A673 (cell line): ENCODE measurements at regions not wholly inside any gene's neighbourhood (a gene's known extent, or its start where the extent isn't known, plus 50 kb on each side); places are given as distances from the start of the nearest gene placed in this dataset.

Source experiments
- BruUV-seq: library from RNA; stranded (reverse); fragments of 400-500 nt; replicated peaks from 2 replicates; lab custom pipeline; 2021; lab: Mats Ljungman, UMichigan
- CTCF ChIA-PET: fragments of 300-600 bp; sonication (Branson Sonifier 250); formaldehyde crosslinking; loops from one replicate; lab custom pipeline; 2022; ENCODE audit warnings: antibody characterized with exemption; lab: Charles Lee
- POLR2A ChIA-PET: fragments of 300-600 bp; sonication (Branson Sonifier 250); formaldehyde crosslinking; loops from one replicate; lab custom pipeline; 2022; ENCODE audit warnings: antibody characterized with exemption; ENCODE audit not compliant: low non-redundant PET; lab: Charles Lee
- DNase-seq: peaks from one replicate; pipeline ENCODE4 v3.0.0-alpha.2; 2015; ENCODE audit warnings: low spot score
- H3K27ac ChIP-seq: fragments of 200-600 bp; sonication (generic); 2 replicates; pipeline ENCODE4 v1.5.1; 2016; ENCODE audit warnings: mixed run types, low read depth, mild to moderate bottlenecking, mixed read lengths, antibody characterized with exemption, low read length; ENCODE audit not compliant: poor library complexity, severe bottlenecking
- H3K27me3 ChIP-seq: fragments of 200-600 bp; sonication (generic); replicated peaks from 2 replicates; pipeline ENCODE4 v1.6.1; 2017; ENCODE audit warnings: mixed run types, low read depth, mild to moderate bottlenecking, mixed read lengths, antibody characterized with exemption, low read length; ENCODE audit not compliant: insufficient read depth, poor library complexity
- H3K36me3 ChIP-seq: fragments of 200-600 bp; sonication (generic); 2 replicates; pipeline ENCODE4 v1.6.1; 2016; ENCODE audit warnings: mixed run types, mild to moderate bottlenecking, mixed read lengths, antibody characterized with exemption, low read length; ENCODE audit not compliant: insufficient read depth, poor library complexity, severe bottlenecking
- H3K4me1 ChIP-seq: fragments of 200-600 bp; sonication (generic); 2 replicates; pipeline ENCODE4 v1.6.1; 2017; ENCODE audit warnings: mixed run types, mild to moderate bottlenecking, mixed read lengths, antibody characterized with exemption, low read length; ENCODE audit not compliant: insufficient read depth, poor library complexity, severe bottlenecking
- H3K4me3 ChIP-seq: fragments of 200-600 bp; sonication (generic); 2 replicates; pipeline ENCODE4 v1.5.1; 2016; ENCODE audit warnings: low read depth, mixed run types, mild to moderate bottlenecking, mixed read lengths, low read length; ENCODE audit not compliant: poor library complexity, severe bottlenecking
- H3K9me3 ChIP-seq: fragments of 200-600 bp; sonication (generic); 2 replicates; pipeline ENCODE4 v1.6.1; 2016; ENCODE audit warnings: mixed run types, low read depth, mild to moderate bottlenecking, mixed read lengths, antibody characterized with exemption, low read length; ENCODE audit not compliant: poor library complexity, severe bottlenecking
- EZH2 ChIP-seq: fragments of 200-600 bp; sonication (generic); IDR thresholded peaks from 2 replicates; pipeline ENCODE4 v1.6.1; 2017; ENCODE audit warnings: borderline replicate concordance, low read depth, mild to moderate bottlenecking, mixed read lengths, antibody characterized with exemption, low read length; ENCODE audit not compliant: poor library complexity, severe bottlenecking
- intact Hi-C: fragments of 100-400 bp; cut with micrococcal nuclease; formaldehyde crosslinking; loops from one replicate; pipeline ENCODE4 v1.10.0; 2022; ENCODE audit not compliant: unreplicated experiment
- TF ChIP-seq, protein P1 (sequence below): fragments of 300-800, 200-600 bp; sonication (generic); conservative IDR thresholded peaks from 2 replicates; pipeline ENCODE4 v1.5.1; 2017; ENCODE audit warnings: low read depth, mild to moderate bottlenecking, antibody characterized with exemption, low read length, moderate library complexity, mixed read lengths

DNA sequence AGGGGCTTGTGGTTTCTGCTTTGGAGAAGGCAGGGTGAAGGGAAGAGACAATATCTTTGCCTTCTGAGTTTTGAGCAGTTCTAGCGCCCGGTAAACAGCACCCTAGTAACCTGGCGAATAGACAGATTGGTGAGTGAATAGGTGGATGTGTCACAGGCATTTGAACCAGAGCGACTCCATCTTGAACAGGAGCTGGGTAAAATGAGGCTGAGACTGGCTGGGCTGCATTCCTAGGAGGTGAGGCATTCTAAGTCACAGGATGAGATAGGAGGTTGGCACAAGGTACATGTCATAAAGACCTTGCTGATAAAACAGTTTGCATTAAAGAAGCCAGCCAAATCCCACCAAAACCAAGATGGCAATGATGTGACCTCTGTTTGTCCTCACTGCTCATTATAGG, 643.6 kb upstream of the TMEM132C start:
- POLR2A ChIA-PET, result no interaction called here
- BruUV-seq, result no TSS peak
- intact Hi-C loops, result no loop called here

DNA sequence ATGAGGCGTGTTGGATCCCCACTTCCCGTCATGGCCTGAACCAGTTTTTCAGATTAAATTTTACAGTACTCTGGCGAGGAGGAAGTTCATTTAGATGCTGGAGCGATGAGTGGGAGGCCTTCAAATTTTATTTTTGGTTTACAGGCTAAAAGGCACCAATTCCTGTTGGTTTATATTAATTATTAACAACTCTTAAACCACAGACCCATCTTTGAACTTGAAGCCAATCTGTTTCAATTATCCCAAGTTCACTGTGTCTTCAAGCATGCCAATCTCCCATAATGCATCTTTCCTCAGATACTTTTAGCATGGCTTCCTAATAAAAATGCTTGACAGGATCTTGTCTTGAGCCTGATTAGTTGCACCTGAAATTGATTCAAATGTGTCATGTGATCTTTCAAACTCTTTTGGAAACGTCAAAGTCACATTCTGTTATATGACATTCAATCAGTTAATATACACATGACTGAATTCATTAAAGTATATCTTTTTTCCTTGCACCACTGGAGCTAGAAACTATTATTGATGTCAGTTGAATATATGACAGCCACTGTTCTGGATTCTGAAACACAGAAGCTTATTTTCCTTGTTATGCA, 641.7 kb upstream of the TMEM132C start:
- H3K27me3 ChIP-seq, result peaks cover 18% of the 10 kb centered on the region
- ChIA-PET CTCF (no interaction called here), POLR2A (no interaction called here)
- intact Hi-C loops, result no loop called here
- no peak for DNase-seq
- no peaks in the 10 kb centered on the region for H3K36me3 ChIP-seq
- H3K4me3 ChIP-seq, result no peak overlapping the region
- H3K27ac ChIP-seq, result no peak overlapping the region
- H3K4me1 ChIP-seq, result no peaks in the 10 kb centered on the region
- no peaks in the 10 kb centered on the region for H3K9me3 ChIP-seq
- BruUV-seq, result no TSS peak
- TF ChIP-seq, protein P1, sequence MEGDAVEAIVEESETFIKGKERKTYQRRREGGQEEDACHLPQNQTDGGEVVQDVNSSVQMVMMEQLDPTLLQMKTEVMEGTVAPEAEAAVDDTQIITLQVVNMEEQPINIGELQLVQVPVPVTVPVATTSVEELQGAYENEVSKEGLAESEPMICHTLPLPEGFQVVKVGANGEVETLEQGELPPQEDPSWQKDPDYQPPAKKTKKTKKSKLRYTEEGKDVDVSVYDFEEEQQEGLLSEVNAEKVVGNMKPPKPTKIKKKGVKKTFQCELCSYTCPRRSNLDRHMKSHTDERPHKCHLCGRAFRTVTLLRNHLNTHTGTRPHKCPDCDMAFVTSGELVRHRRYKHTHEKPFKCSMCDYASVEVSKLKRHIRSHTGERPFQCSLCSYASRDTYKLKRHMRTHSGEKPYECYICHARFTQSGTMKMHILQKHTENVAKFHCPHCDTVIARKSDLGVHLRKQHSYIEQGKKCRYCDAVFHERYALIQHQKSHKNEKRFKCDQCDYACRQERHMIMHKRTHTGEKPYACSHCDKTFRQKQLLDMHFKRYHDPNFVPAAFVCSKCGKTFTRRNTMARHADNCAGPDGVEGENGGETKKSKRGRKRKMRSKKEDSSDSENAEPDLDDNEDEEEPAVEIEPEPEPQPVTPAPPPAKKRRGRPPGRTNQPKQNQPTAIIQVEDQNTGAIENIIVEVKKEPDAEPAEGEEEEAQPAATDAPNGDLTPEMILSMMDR, result no peak
- TF ChIP-seq EZH2, result no peak

More for the DNA sequence above, 643.6 kb upstream of the TMEM132C start:
- CTCF ChIA-PET, result no interaction called here
- no peaks in the 10 kb centered on the region for H3K4me1 ChIP-seq
- TF ChIP-seq, protein P1, result no peak
- no peak for TF ChIP-seq EZH2
- peaks cover 11% of the 10 kb centered on the region for H3K27me3 ChIP-seq
- DNase-seq, result no peak
- H3K9me3 ChIP-seq, result no peaks in the 10 kb centered on the region
- no peak overlapping the region for H3K27ac ChIP-seq
- no peak overlapping the region for H3K4me3 ChIP-seq
- no peaks in the 10 kb centered on the region for H3K36me3 ChIP-seq

DNA sequence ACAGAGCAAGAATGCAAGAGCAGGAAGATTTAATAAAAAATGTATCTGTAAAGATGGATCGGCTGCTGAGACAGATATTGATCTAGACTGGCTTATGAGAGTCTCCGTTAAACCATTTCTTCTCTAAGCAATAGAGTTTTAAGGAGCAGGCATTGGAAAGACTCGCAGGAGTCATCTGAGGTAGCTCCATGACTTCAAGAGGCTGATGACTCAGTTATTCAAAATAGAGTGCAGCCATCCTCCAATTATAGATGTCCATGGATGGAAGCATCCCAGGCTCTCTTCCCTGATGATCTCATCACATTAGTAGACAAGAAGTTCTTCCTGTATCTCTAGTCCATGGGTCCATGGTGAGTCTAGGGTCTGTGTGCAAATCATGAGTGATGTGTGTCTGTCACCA, 638.3 kb upstream of the TMEM132C start:
- no TSS peak for BruUV-seq
- CTCF ChIA-PET, result no interaction called here
- TF ChIP-seq, protein P1, result no peak
- TF ChIP-seq EZH2, result no peak

More for the DNA sequence above, 638.3 kb upstream of the TMEM132C start:
- peak; percentile 4 for DNase-seq
- Histone ChIP-seq H3K9me3 (no peaks in the 10 kb centered on the region), H3K36me3 (no peaks in the 10 kb centered on the region), H3K27ac (no peak overlapping the region), H3K4me1 (no peaks in the 10 kb centered on the region), H3K27me3 (peaks cover 32% of the 10 kb centered on the region), H3K4me3 (no peak overlapping the region)
- intact Hi-C loops, result no loop called here
- POLR2A ChIA-PET, result no interaction called here
